NCI-H1417 treated with DMSO at 0.1 percent for 48 hours (cell line): ENCODE measurements at regions not wholly inside any gene's neighbourhood (a gene's known extent, or its start where the extent isn't known, plus 50 kb on each side); places are given as distances from the start of the nearest gene placed in this dataset.

Experiments used
- DNase-seq: peaks from one replicate; lab custom pipeline; 2025; lab: John Stamatoyannopoulos, UW

GRCh38 chr10:83935339-83935736 is 204.0 kb upstream of the GHITM start:
- no peak for DNase-seq

GRCh38 chr10:83935911-83936310 is 203.4 kb upstream of the GHITM start:
- no peak for DNase-seq

- DNase-seq: no peak
Measured at GRCh38 chr10:83937161-83937560, 202.1 kb upstream of the GHITM start.

DNA sequence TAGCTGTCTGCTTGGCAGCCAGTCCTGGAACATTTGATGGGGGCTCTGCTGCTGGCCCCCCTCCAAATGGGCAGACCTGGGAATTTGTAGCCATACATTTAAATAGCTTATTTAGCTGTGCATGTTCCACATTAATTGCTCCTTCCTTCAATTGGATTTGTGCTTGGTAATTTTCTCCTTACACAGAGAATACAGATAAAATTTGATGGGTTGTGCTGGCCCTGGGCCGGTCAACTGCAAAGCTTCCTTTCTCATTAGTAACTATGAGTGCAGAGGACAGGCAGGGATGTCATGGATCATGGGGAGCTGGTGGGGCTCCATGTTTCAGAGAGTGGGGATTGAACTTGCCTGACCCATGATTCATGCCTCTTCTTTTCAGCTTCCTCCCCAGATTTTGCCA is 201.5 kb upstream of the GHITM start:
- no peak for DNase-seq

GRCh38 chr10:83941189-83941588 is 198.1 kb upstream of the GHITM start:
- DNase-seq: no peak

GRCh38 chr10:83942410-83942809 is 196.9 kb upstream of the GHITM start:
- DNase-seq: no peak

DNA sequence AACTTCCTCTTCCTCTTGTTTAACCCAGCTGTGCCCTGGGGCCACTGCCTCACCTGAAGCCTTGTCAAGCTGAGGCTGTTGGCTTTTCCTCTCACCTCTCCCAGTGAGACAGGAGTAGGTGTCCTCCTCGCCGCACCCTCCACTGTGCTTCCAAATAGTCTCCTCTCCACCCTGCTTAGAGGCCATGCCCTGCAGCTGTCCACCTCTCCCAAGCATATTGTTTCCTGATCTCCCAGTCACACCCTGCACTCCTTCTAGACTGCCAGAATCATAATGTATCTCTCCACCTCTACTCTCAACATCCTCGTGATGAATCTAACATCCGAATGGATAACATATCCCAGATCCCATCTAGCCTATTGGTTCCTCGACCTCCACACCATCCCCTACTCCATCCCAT is 196.3 kb upstream of the GHITM start:
- DNase-seq: no peak

- DNase-seq: no peak
Measured at GRCh38 chr10:83943920-83944319, 195.4 kb upstream of the GHITM start.

DNA sequence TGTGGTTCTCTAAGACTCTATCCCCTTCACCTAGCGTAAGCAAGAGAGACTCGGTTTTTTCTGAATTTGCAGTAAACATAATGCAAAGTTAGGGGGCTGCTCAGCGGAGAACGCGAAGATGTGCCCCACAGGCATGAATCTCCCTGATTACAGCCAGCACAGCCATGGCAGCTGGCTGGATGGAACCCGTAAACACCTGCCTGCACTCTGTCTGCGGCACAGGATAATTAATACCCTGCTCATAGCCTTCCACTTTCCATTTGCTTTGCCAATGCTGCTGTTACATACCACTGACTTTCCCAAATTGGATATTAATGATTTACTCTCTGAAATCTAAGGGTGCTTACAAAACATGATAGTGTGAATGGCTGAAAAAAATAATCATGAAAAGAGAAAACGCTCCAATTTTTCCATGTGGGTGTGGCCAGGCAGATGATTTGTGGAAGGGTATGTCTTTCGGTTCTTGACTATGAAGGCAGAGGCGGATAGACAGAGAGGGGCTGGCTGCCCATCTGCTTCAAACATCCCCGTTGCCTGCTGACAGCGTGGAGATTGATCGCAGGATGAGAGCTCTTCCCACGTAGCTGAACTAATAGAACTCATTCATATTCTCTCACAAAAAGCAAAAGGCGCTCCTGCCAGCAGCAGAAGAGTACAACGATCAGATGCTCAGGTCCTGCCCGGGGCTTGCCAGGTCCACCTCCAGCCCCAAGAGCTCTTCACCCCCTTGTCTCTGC is 193.2 kb upstream of the GHITM start:
- no peak for DNase-seq

DNA sequence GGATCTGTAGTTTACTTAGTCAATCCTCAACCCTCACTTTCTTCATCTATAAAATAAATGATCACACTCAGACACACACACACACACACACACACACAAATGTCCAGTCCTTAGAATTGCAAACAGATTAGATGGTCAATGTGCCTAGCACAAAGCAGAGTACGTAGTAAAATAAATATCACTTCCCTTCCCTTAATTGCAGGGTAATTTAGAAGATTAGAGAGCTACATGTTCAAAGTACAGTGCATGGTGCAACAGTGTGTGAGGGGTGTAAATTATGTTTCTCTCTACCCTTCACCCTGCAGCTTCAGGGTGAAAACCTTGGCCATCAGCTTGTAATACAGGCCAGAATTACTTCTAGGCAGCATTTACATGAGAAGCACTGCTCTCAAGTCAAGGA is 187.0 kb upstream of the GHITM start:
- peak; percentile 30 for DNase-seq

GRCh38 chr10:83953589-83953988 is 185.7 kb upstream of the GHITM start:
- DNase-seq: no peak

DNA sequence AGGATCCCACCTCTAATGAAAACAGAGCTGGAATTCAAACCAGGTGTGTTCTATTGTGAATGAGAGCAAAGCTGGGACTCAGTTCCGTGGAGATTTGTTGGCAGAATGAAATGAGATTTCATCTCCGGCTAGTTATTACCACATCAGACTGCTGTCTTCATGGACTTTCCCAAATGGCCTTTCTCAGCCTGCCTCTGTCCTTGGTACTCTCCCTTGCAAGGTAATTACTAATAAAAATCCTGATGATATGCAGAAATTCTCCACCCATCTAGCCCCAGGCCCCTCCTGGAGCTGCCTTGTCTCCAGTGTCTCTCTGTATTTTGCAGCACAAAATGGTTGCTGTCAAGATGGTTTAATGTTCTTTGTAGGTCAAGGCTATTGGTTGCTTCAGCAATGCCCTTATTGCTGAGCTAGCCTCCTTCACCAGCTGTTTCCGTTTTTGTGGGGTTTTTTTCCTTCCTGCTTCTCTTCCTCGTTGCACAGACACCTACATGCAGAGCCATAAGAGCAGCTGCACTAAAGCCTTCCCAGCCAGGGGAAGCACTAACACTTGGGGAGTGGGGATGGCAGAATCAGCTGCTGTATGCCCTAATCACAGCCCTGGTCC is 185.0 kb upstream of the GHITM start:
- DNase-seq: no peak

- DNase-seq: no peak
Measured at GRCh38 chr10:83955406-83955805, 183.9 kb upstream of the GHITM start.

DNA sequence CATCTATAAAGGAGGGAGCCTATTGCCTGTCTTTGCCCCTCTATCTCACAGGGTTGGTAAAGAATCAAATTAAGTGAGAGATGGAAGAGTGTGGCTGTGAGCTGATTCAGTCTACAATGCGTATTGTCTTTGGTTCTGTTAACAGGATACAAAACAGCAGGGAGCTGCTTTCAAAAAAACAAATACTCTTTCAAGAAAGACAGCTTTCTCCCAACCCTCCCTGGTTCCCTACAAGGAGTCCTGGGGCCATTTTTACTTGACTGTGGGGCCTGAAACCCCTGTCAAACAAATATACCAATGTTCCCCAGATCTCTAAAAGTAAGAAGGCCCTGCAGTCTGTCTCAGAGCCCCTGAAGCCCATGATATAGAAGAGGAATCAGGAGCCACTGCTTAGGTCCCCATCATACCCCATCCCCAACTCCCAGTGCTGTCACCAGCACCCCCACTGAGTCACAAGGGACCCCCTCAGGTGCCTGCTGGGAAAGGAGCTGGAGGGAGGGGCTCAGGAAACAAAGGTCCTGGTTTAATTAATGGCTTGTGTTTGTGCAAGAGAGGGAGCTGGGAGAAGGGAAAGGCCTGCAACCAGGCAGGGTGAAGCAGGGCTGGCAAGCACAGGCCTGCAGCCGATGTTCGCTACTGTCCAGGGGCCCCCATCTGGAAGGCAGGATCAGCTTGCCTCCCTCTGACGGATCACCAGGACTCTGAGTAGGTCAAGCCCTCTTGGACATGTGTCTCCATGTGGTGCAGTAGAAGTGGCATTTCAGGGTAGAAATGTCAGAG is 182.0 kb upstream of the GHITM start:
- no peak for DNase-seq

DNA sequence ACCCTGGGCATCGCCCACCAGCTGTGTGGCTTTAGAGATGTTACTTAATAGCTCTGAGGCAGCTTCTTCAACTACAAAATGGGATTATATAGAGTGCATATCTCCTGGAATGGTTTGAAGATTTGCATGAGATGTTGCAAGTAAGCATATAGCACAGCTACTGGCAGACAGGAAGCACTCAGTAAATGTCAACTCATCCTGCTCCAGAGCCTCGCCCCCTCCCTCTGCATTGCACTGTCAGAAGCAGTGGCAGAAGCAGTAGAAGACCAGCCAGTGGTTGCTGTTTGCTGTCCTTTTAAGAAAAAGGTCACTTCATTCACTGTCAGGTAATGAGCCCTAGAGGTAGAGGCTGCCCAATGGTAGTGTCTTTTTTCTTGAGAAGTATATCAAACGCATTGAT is 180.0 kb upstream of the GHITM start:
- no peak for DNase-seq

- no peak for DNase-seq
Measured at GRCh38 chr10:83960125-83960524, 179.2 kb upstream of the GHITM start.

DNA sequence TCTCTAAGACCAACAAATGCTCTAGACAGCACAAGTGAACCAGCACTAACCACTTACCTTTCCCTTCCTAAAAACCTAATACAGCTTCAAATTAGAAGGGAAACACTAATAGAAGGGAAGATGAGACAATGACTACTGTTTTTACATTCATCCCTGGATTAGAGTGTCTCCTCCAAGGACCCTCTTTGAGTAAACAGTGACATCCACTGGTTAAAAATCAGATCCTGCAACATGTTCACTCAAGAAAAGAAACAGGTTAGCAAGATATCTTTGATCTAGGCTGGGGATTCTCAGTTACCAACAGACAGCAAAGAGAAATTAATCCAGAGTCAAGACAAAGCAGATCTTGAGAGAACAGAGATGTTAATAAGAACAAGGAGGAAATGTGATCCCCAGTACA is 177.7 kb upstream of the GHITM start:
- no peak for DNase-seq

- no peak for DNase-seq
Measured at GRCh38 chr10:83963446-83963845, 175.9 kb upstream of the GHITM start.

DNA sequence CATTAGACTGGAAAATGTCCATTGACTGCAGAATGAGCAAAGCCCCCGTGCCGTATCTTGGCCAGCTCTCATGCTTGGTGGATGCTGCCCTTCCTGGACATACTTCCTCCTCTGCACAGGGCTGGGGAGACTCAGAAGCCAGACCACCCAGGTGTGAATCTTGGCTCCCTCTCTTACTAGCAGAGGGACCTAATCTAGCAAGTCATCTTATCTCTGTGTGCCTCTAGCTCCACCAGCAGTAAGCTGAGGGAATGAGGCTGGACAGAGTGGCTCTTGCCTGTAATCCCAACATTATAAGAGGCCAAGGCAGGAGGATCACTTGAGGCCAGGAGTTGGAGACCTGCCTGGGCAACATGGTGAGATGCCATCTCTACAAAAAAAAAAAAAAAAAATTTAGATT is 173.8 kb upstream of the GHITM start:
- no peak for DNase-seq

- DNase-seq: no peak
Measured at GRCh38 chr10:83968052-83968451, 171.3 kb upstream of the GHITM start.

GRCh38 chr10:83978681-83979383 is 160.5 kb upstream of the GHITM start:
- DNase-seq: no peak

GRCh38 chr10:83982812-83983211 is 156.5 kb upstream of the GHITM start:
- DNase-seq: no peak
